Stomach smooth muscle (tissue), 2 donors: ENCODE measurements at regions not wholly inside any gene's neighbourhood (a gene's known extent, or its start where the extent isn't known, plus 50 kb on each side); places are given as distances from the start of the nearest gene placed in this dataset.

Experiments used
- H3K27ac ChIP-seq: one replicate; pipeline ENCODE4 v1.7.0; 2013; ENCODE audit warnings: mild to moderate bottlenecking, low read length, inconsistent platforms
- H3K27me3 ChIP-seq, 2 donors: one replicate each; pipeline ENCODE4 v1.7.0; 2013; ENCODE audit warnings: low read length in 2 of 2; ENCODE audit not compliant: insufficient read depth in 2 of 2, control insufficient read depth in 1 of 2
- H3K36me3 ChIP-seq, 2 donors: one replicate each; pipeline ENCODE4 v1.7.0; 2013; ENCODE audit warnings: low read length in 2 of 2; ENCODE audit not compliant: control insufficient read depth in 2 of 2, insufficient read depth in 2 of 2
- H3K4me1 ChIP-seq: one replicate; pipeline ENCODE4 v1.7.0; 2013; ENCODE audit warnings: low read length; ENCODE audit not compliant: control insufficient read depth, insufficient read depth
- H3K4me3 ChIP-seq, 2 donors: one replicate each; pipeline ENCODE4 v1.7.0; 2013; ENCODE audit warnings: low read length in 2 of 2
- H3K9ac ChIP-seq, 2 donors: one replicate each; pipeline ENCODE4 v1.7.0; 2013; ENCODE audit warnings: low read length in 2 of 2, mild to moderate bottlenecking in 1 of 2
- H3K9me3 ChIP-seq, 2 donors: one replicate each; pipeline ENCODE4 v1.7.0; 2013; ENCODE audit warnings: low read length in 2 of 2; ENCODE audit not compliant: control insufficient read depth in 2 of 2
- donor health status: healthy.
- donor health status: Pancreatic carcinoma.

GRCh38 chr10:33557313-33557712, 222.8 kb upstream of the NRP1 start:
- Histone ChIP-seq H3K36me3 (no peaks in the 10 kb centered on the region), H3K27me3 (peaks cover 0 to 2% of the 10 kb centered on the region in 2 donors), H3K4me1 (peaks cover 4% of the 10 kb centered on the region), H3K4me3 (no peak overlapping the region), H3K27ac (no peak overlapping the region), H3K9me3 (no peaks in the 10 kb centered on the region), H3K9ac (no peak overlapping the region)

GRCh38 chr10:33556620-33557019, 222.2 kb upstream of the NRP1 start:
- H3K36me3 ChIP-seq = no peaks in the 10 kb centered on the region
- H3K9me3 ChIP-seq = no peaks in the 10 kb centered on the region
- H3K27me3 ChIP-seq = peaks cover 0 to 2% of the 10 kb centered on the region in 2 donors
- no peak overlapping the region for H3K9ac ChIP-seq
- H3K4me1 ChIP-seq = peaks cover 7% of the 10 kb centered on the region
- H3K4me3 ChIP-seq = no peak overlapping the region
- H3K27ac ChIP-seq = no peak overlapping the region

- H3K36me3 ChIP-seq = no peaks in the 10 kb centered on the region
- no peak overlapping the region for H3K4me3 ChIP-seq
- no peaks in the 10 kb centered on the region for H3K9me3 ChIP-seq
- peaks cover 7% of the 10 kb centered on the region for H3K4me1 ChIP-seq
- H3K27me3 ChIP-seq = peaks cover 0 to 2% of the 10 kb centered on the region in 2 donors
- H3K9ac ChIP-seq = no peak overlapping the region
- no peak overlapping the region for H3K27ac ChIP-seq
Measured at GRCh38 chr10:33556103-33556502, 221.6 kb upstream of the NRP1 start.

DNA sequence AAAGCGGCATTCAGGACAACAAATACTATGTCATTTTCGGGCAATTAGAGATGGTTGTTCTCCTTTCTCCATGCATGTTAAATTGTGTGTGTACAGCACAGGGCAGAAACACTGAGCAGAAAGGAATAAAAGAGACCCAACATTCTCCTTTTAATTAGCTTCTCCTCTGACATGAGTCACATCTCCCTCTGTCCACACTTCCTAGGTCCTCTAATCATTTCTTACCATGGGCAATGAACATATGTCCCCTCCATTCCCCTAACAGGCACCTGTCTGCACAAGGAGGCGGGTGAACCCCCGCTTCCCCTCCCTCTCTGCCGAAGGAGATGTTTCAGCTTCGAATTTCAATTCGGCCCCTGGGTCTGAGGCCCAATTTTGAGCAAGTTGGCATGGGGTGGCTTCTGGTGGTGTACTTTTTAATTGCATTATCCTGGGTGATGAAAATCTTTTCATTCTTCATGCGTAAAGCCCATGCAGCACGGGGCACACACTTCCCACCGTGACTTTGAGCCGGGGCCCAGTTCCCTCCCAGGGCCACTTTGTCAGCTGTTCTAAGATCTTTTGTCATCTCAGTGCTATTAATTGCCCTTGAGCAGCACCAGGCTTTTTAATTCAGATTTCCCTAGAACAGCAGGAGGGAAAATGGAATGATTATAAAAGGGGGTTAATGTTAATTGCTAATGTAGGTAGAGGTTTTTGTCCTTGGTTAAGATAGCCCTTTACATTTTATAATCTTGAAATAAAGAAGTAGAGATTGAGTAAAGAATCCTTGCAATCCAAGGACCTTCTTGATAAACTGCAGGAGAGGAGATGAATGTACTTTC, 219.5 kb upstream of the NRP1 start:
- Histone ChIP-seq H3K27me3 (peaks cover 0 to 2% of the 10 kb centered on the region in 2 donors), H3K27ac (no peak overlapping the region), H3K4me3 (no peak overlapping the region), H3K36me3 (no peaks in the 10 kb centered on the region), H3K9ac (no peak overlapping the region), H3K9me3 (no peaks in the 10 kb centered on the region), H3K4me1 (peaks cover 4% of the 10 kb centered on the region)

DNA sequence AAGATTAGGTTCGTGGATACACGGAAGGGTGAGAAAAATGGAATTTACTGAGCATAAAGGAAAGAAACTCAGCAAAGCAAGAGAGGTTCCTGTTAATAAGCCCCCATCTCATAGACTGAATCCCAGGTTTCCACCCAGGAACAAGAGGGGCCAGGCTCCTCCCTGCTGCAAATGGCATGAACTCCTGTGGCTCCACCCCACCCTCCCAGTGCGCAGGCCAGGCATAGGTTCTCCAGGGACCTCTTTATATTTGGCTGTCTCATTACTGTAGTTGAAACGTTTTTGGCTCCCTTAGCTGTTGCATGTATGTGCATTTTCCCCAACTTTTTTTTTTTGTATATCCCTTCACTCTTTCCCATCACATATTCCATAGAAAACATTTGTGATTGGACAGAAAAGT, 217.8 kb upstream of the NRP1 start:
- Histone ChIP-seq H3K36me3 (no peaks in the 10 kb centered on the region), H3K27me3 (peaks cover 0 to 2% of the 10 kb centered on the region in 2 donors), H3K9me3 (no peaks in the 10 kb centered on the region), H3K4me3 (no peak overlapping the region), H3K27ac (no peak overlapping the region), H3K9ac (no peak overlapping the region), H3K4me1 (peaks cover 2% of the 10 kb centered on the region)

DNA sequence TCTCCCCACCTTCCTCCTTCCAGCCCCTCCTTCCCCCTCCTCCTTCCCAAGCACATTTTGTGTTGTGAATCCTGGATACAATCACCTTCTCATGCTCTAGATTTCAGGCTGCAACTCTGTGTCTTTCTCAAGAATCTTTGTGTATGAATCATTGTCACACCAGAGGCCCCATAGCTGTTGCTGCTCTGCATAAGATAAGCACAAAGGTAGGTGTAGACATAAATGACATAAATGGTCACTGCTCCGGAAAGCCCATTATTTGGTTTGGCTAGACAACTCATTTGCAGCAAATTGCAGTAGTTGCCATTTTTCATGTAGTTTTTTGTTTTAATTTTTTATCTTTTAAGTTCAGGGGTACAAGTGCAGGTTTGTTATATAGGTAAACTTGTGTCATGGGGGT, 216.3 kb upstream of the NRP1 start:
- Histone ChIP-seq H3K9me3 (no peaks in the 10 kb centered on the region), H3K36me3 (no peaks in the 10 kb centered on the region), H3K9ac (no peak overlapping the region), H3K27me3 (peaks cover 0 to 2% of the 10 kb centered on the region in 2 donors), H3K27ac (no peak overlapping the region), H3K4me3 (no peak overlapping the region), H3K4me1 (peaks cover 2% of the 10 kb centered on the region)

GRCh38 chr10:33547976-33548375, 213.5 kb upstream of the NRP1 start:
- peaks cover 0 to 3% of the 10 kb centered on the region in 2 donors for H3K9me3 ChIP-seq
- H3K9ac ChIP-seq = no peak overlapping the region
- peaks cover 2% of the 10 kb centered on the region for H3K4me1 ChIP-seq
- H3K36me3 ChIP-seq = no peaks in the 10 kb centered on the region
- no peak overlapping the region for H3K4me3 ChIP-seq
- H3K27me3 ChIP-seq = no peaks in the 10 kb centered on the region
- H3K27ac ChIP-seq = no peak overlapping the region

- Histone ChIP-seq H3K9me3 (peaks cover 0 to 6% of the 10 kb centered on the region in 2 donors), H3K4me3 (no peak overlapping the region), H3K4me1 (no peaks in the 10 kb centered on the region), H3K36me3 (no peaks in the 10 kb centered on the region), H3K27me3 (no peaks in the 10 kb centered on the region), H3K9ac (no peak overlapping the region), H3K27ac (no peak overlapping the region)
Measured at GRCh38 chr10:33546031-33546430, 211.6 kb upstream of the NRP1 start.

GRCh38 chr10:33542752-33543505, 208.5 kb upstream of the NRP1 start:
- Histone ChIP-seq H3K9ac (no peak overlapping the region), H3K4me3 (no peak overlapping the region), H3K9me3 (peaks cover 0 to 6% of the 10 kb centered on the region in 2 donors), H3K27me3 (no peaks in the 10 kb centered on the region), H3K36me3 (no peaks in the 10 kb centered on the region), H3K4me1 (no peaks in the 10 kb centered on the region), H3K27ac (no peak overlapping the region)

- Histone ChIP-seq H3K9ac (no peak overlapping the region), H3K4me3 (no peak overlapping the region)
Measured at GRCh38 chr10:33539116-33539515, 204.6 kb upstream of the NRP1 start.

GRCh38 chr10:33537066-33537465, 202.6 kb upstream of the NRP1 start:
- H3K27me3 ChIP-seq = no peaks in the 10 kb centered on the region
- no peak overlapping the region for H3K27ac ChIP-seq
- no peaks in the 10 kb centered on the region for H3K9me3 ChIP-seq
- no peak overlapping the region for H3K4me3 ChIP-seq
- H3K36me3 ChIP-seq = no peaks in the 10 kb centered on the region
- H3K4me1 ChIP-seq = no peaks in the 10 kb centered on the region
- no peak overlapping the region for H3K9ac ChIP-seq

More at GRCh38 chr10:33539116-33539515, 204.6 kb upstream of the NRP1 start:
- no peak overlapping the region for H3K27ac ChIP-seq
- peaks cover 0 to 6% of the 10 kb centered on the region in 2 donors for H3K9me3 ChIP-seq
- no peaks in the 10 kb centered on the region for H3K27me3 ChIP-seq
- no peaks in the 10 kb centered on the region for H3K4me1 ChIP-seq
- H3K36me3 ChIP-seq = no peaks in the 10 kb centered on the region
